PC-3 (cell line): ENCODE measurements at regions not wholly inside any gene's neighbourhood (a gene's known extent, or its start where the extent isn't known, plus 50 kb on each side); places are given as distances from the start of the nearest gene placed in this dataset.

Source experiments
- ATAC-seq: fragments of 200-7000 bp; cut with Tn5 transposase; 2 replicates; pipeline ENCODE4 v1.9.1; 2020; ENCODE audit warnings: mild to moderate bottlenecking, moderate library complexity
- BruUV-seq: library from RNA; stranded (reverse); fragments of 400-500 nt; replicated peaks from 2 replicates; lab custom pipeline; 2021; lab: Mats Ljungman, UMichigan
- CTCF ChIA-PET: fragments of 300-600 bp; sonication (Branson Sonifier 250); formaldehyde crosslinking; loops from one replicate; lab custom pipeline; 2022; ENCODE audit warnings: antibody characterized with exemption; lab: Charles Lee
- POLR2A ChIA-PET: fragments of 300-600 bp; sonication (Branson Sonifier 250); formaldehyde crosslinking; loops from one replicate; lab custom pipeline; 2022; ENCODE audit warnings: antibody characterized with exemption; ENCODE audit not compliant: unreplicated experiment; lab: Charles Lee
- DNase-seq: peaks from one replicate; pipeline ENCODE4 v3.0.0-alpha.2; 2015
- H2AFZ ChIP-seq: fragments of 300-600 bp; sonication (generic); 2 replicates; pipeline ENCODE4 v1.6.0; 2016; ENCODE audit warnings: antibody characterized with exemption, low read length
- H3F3A ChIP-seq: fragments of 300-600 bp; sonication (generic); one replicate; pipeline ENCODE4 v1.6.0; 2017; ENCODE audit warnings: antibody characterized with exemption, low read length, control low read depth, mild to moderate bottlenecking; ENCODE audit not compliant: unreplicated experiment
- H3K27ac ChIP-seq: fragments of 300-600 bp; sonication (generic); 2 replicates; pipeline ENCODE4 v1.5.1; 2016; ENCODE audit warnings: mild to moderate bottlenecking, low read length
- H3K27me3 ChIP-seq: fragments of 300-600 bp; sonication (generic); 2 replicates; pipeline ENCODE4 v1.6.1; 2016; ENCODE audit warnings: low read length, mixed read lengths
- H3K36me3 ChIP-seq: fragments of 300-600 bp; sonication (generic); 2 replicates; pipeline ENCODE4 v1.6.1; 2016; ENCODE audit warnings: low read depth, mixed run types, low read length, mixed read lengths
- H3K4me1 ChIP-seq: fragments of 300-600 bp; sonication (generic); 2 replicates; pipeline ENCODE4 v1.5.1; 2016; ENCODE audit warnings: low read length; ENCODE audit not compliant: insufficient read depth
- H3K4me2 ChIP-seq: fragments of 300-600 bp; sonication (generic); 2 replicates; pipeline ENCODE4 v1.6.0; 2016; ENCODE audit warnings: low read length
- H3K4me3 ChIP-seq: fragments of 300-600 bp; sonication (generic); 2 replicates; pipeline ENCODE4 v1.5.1; 2016; ENCODE audit warnings: mild to moderate bottlenecking, low read length, mixed read lengths
- H3K79me2 ChIP-seq: fragments of 300-600 bp; sonication (generic); 2 replicates; pipeline ENCODE4 v1.6.1; 2017; ENCODE audit warnings: low read length, mixed read lengths
- H3K9ac ChIP-seq: fragments of 300-600 bp; sonication (generic); 2 replicates; pipeline ENCODE4 v1.6.0; 2016; ENCODE audit warnings: mild to moderate bottlenecking, low read length
- H3K9me2 ChIP-seq: fragments of 300-600 bp; sonication (generic); replicated peaks from 2 replicates; pipeline ENCODE4 v1.6.1; 2016; ENCODE audit warnings: mixed run types, low read length, mixed read lengths
- H3K9me3 ChIP-seq: fragments of 300-600 bp; sonication (generic); 2 replicates; pipeline ENCODE4 v1.6.1; 2016; ENCODE audit warnings: low read length, mixed read lengths
- H4K20me1 ChIP-seq: fragments of 300-600 bp; sonication (generic); 2 replicates; pipeline ENCODE4 v1.6.1; 2016; ENCODE audit warnings: low read length, mixed read lengths
- EZH2 ChIP-seq: fragments of 300-600 bp; sonication (generic); IDR thresholded peaks from one replicate; pipeline ENCODE4 v1.6.1; 2017; ENCODE audit warnings: antibody characterized with exemption, mild to moderate bottlenecking, low read length; ENCODE audit not compliant: unreplicated experiment
- EZH2phosphoT487 ChIP-seq: fragments of 300-600 bp; sonication (generic); IDR thresholded peaks from 2 replicates; pipeline ENCODE4 v1.6.1; 2018; ENCODE audit warnings: mild to moderate bottlenecking, antibody characterized with exemption, low read length, borderline replicate concordance
- intact Hi-C: fragments of 100-400 bp; cut with micrococcal nuclease; formaldehyde crosslinking; loops from 2 replicates; pipeline ENCODE4 v1.9.0; 2023
- TF ChIP-seq, protein P1 (sequence below): fragments of 300-600 bp; sonication (generic); conservative IDR thresholded peaks from 2 replicates; pipeline ENCODE4 v1.5.1; 2017; ENCODE audit warnings: antibody characterized with exemption, low read depth, mild to moderate bottlenecking, low read length

DNA sequence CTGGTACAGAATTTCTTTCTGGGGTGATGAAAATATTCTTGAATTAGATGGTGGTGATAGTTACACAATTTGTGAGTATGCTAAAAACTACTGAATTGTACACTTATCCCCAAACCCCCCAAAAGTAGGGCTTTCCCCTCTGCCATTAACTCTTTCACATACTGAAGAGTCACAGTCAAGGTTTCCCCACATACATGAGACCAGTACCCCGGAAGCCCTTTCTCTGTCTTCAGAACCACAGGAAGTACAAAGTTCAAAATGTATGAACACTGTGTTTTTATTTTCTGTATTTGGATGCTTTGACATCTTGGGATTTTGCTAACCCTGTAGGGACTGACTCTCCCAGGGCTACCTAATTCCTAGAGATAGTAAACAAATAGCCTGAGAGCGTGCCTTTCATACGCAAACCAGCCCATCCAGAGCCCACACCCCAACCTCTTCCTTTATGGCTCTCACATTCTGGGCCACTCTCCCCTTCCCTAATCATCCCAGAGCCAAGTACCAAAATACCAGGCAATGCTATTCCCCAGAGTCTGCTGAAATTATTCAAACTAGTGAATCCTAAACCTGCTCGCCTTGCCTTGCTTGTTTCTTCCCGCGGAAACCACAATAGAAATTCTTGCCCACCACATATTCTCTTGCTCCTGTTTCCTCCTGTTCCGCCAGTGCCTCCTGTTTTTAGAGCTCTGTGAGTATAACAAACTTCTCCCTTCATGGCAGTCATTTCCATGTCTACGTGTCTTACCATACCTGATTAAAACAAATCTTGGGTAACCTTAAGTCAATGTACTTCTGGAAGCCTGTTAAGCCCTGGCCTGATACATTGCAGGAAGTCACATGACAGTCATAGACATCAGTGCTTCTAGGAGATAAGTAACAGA, 524.8 kb downstream of the FUT8 start:
- no peaks in the 10 kb centered on the region for H3F3A ChIP-seq
- ATAC-seq: no peak
- H3K4me3 ChIP-seq: no peak overlapping the region
- no peaks in the 10 kb centered on the region for H3K4me1 ChIP-seq
- no peak for DNase-seq
- H3K27me3 ChIP-seq: peaks cover 31% of the 10 kb centered on the region; the same call in 1 of the 2 replicates
- TF ChIP-seq, protein P1, sequence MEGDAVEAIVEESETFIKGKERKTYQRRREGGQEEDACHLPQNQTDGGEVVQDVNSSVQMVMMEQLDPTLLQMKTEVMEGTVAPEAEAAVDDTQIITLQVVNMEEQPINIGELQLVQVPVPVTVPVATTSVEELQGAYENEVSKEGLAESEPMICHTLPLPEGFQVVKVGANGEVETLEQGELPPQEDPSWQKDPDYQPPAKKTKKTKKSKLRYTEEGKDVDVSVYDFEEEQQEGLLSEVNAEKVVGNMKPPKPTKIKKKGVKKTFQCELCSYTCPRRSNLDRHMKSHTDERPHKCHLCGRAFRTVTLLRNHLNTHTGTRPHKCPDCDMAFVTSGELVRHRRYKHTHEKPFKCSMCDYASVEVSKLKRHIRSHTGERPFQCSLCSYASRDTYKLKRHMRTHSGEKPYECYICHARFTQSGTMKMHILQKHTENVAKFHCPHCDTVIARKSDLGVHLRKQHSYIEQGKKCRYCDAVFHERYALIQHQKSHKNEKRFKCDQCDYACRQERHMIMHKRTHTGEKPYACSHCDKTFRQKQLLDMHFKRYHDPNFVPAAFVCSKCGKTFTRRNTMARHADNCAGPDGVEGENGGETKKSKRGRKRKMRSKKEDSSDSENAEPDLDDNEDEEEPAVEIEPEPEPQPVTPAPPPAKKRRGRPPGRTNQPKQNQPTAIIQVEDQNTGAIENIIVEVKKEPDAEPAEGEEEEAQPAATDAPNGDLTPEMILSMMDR: no peak
- no peak for TF ChIP-seq EZH2phosphoT487
- no peak for TF ChIP-seq EZH2
- no peaks in the 10 kb centered on the region for H3K36me3 ChIP-seq
- H3K79me2 ChIP-seq: no peaks in the 10 kb centered on the region
- H3K9ac ChIP-seq: no peak overlapping the region
- intact Hi-C loops: no loop called here
- no peak overlapping the region for H3K27ac ChIP-seq
- H2AFZ ChIP-seq: no peak overlapping the region
- no peaks in the 10 kb centered on the region for H3K9me3 ChIP-seq
- CTCF ChIA-PET: no interaction called here
- POLR2A ChIA-PET: no interaction called here
- H3K9me2 ChIP-seq: no peaks in the 10 kb centered on the region
- no peak overlapping the region for H3K4me2 ChIP-seq
- no peaks in the 10 kb centered on the region for H4K20me1 ChIP-seq
- no TSS peak for BruUV-seq

DNA sequence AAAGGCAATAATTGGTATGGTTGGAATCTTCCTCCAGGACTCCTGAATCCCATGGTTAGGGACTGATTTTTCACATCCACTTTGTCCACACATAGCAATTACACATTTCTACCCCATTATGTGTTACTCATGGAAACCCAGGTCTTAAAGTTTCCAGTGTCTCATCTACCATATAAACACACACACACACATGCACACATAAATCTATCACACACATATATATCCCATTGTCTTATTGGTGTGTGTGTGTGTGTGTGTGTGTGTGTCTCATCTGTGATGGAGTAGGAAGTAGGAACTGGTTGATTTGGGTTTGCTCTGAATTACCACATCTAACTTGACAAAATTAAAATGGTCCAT, 525.4 kb downstream of the FUT8 start:
- no peaks in the 10 kb centered on the region for H3K9me3 ChIP-seq
- no peaks in the 10 kb centered on the region for H3K36me3 ChIP-seq
- H3K9ac ChIP-seq: no peak overlapping the region
- H3K9me2 ChIP-seq: no peaks in the 10 kb centered on the region
- no peak for ATAC-seq
- TF ChIP-seq EZH2phosphoT487 (no peak), EZH2 (no peak)
- TF ChIP-seq, protein P1: no peak
- no peak overlapping the region for H3K27ac ChIP-seq
- DNase-seq: no peak
- no peaks in the 10 kb centered on the region for H3K79me2 ChIP-seq
- no peak overlapping the region for H2AFZ ChIP-seq
- peaks cover 32% of the 10 kb centered on the region for H3K27me3 ChIP-seq
- intact Hi-C loops: no loop called here
- no peaks in the 10 kb centered on the region for H3K4me1 ChIP-seq
- no peak overlapping the region for H3K4me2 ChIP-seq
- H4K20me1 ChIP-seq: no peaks in the 10 kb centered on the region
- ChIA-PET CTCF (no interaction called here), POLR2A (no interaction called here)
- no peak overlapping the region for H3K4me3 ChIP-seq
- no peaks in the 10 kb centered on the region for H3F3A ChIP-seq
- no TSS peak for BruUV-seq

DNA sequence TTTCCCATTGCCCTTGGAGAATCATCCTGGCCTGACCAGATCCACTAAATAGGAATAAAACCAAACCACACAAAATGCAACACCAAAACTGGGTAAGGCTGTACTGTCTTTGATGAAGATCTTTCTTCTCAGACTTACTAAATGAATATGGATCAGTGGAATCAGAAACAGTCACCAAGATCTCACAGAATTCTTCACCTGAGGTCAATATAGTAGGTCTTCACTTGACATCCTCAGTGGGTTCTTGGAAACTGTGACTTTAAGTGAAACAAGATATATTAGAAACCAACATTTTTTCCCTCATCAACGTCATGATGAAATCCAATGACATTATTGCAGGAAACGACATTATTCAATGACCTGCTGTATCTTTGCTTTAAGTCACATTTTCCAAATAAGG, 526.2 kb downstream of the FUT8 start:
- TF ChIP-seq, protein P1: no peak
- TF ChIP-seq EZH2phosphoT487: no peak
- TF ChIP-seq EZH2: no peak
- H3K9me3 ChIP-seq: no peaks in the 10 kb centered on the region
- H3K9me2 ChIP-seq: no peaks in the 10 kb centered on the region
- no peak overlapping the region for H3K9ac ChIP-seq
- H3F3A ChIP-seq: no peaks in the 10 kb centered on the region
- no peak overlapping the region for H3K4me2 ChIP-seq
- H3K4me1 ChIP-seq: no peaks in the 10 kb centered on the region
- POLR2A ChIA-PET: no interaction called here
- intact Hi-C loops: no loop called here
- no peak overlapping the region for H3K4me3 ChIP-seq
- H2AFZ ChIP-seq: no peak overlapping the region
- no peaks in the 10 kb centered on the region for H3K79me2 ChIP-seq
- DNase-seq (no peak), ATAC-seq (no peak)
- no peak overlapping the region for H3K27ac ChIP-seq
- H3K27me3 ChIP-seq: peaks cover 35% of the 10 kb centered on the region
- CTCF ChIA-PET: no interaction called here
- BruUV-seq: no TSS peak
- H4K20me1 ChIP-seq: no peaks in the 10 kb centered on the region
- no peaks in the 10 kb centered on the region for H3K36me3 ChIP-seq
